ENCODE measurements at regions not wholly inside any gene's neighbourhood (a gene's known extent, or its start where the extent isn't known, plus 50 kb on each side); places are given as distances from the start of the nearest gene placed in this dataset.
"Not testable (repeated sequence)": the region's sequence is repeated elsewhere in the genome, so short reads cannot be mapped to it uniquely, and the experiment has no call there.

- no peak for TF ChIP-seq CTCF (IDR thresholded peaks at IDR 0.05; ENCODE audit: borderline replicate concordance, control extremely low read depth, extremely low read depth, insufficient read depth, missing control alignments)
- in situ Hi-C loops (cut with MboI; ENCODE audit: low sequenced_read_pairs, unreplicated experiment) = no loop called here
- no peak for DNase-seq (ENCODE audit: low spot score)
These were observed 72.8 kb upstream of the RBM19 start for GRCh38 chr12:114038962-114039361.

- no peak for TF ChIP-seq CTCF (IDR thresholded peaks at IDR 0.05; ENCODE audit: borderline replicate concordance, control extremely low read depth, extremely low read depth, insufficient read depth, missing control alignments)
- in situ Hi-C loops (cut with MboI; ENCODE audit: low sequenced_read_pairs, unreplicated experiment) = no loop called here
- no peak for DNase-seq (ENCODE audit: low spot score)
These were observed 66.7 kb upstream of the RBM19 start for GRCh38 chr12:114032801-114033200.

GRCh38 chr12:114030451-114030850 is 64.3 kb upstream of the RBM19 start:
- no peak for TF ChIP-seq CTCF (IDR thresholded peaks at IDR 0.05; ENCODE audit: borderline replicate concordance, control extremely low read depth, extremely low read depth, insufficient read depth, missing control alignments)
- in situ Hi-C loops (cut with MboI; ENCODE audit: low sequenced_read_pairs, unreplicated experiment) = no loop called here

GRCh38 chr12:114026805-114027204 is 60.7 kb upstream of the RBM19 start:
- DNase-seq (ENCODE audit: low spot score) = no peak
- in situ Hi-C loops (cut with MboI; ENCODE audit: low sequenced_read_pairs, unreplicated experiment) = no loop called here
- TF ChIP-seq CTCF (IDR thresholded peaks at IDR 0.05; ENCODE audit: borderline replicate concordance, control extremely low read depth, extremely low read depth, insufficient read depth, missing control alignments) = no peak

More at GRCh38 chr12:114030451-114030850, 64.3 kb upstream of the RBM19 start:
- no peak for DNase-seq (ENCODE audit: low spot score)

GRCh38 chr12:114025935-114026334 is 59.8 kb upstream of the RBM19 start:
- DNase-seq (ENCODE audit: low spot score) = no peak
- in situ Hi-C loops (cut with MboI; ENCODE audit: low sequenced_read_pairs, unreplicated experiment) = no loop called here
- TF ChIP-seq CTCF (IDR thresholded peaks at IDR 0.05; ENCODE audit: borderline replicate concordance, control extremely low read depth, extremely low read depth, insufficient read depth, missing control alignments) = no peak

GRCh38 chr12:114022081-114022480 is 56.0 kb upstream of the RBM19 start:
- DNase-seq (ENCODE audit: low spot score); in situ Hi-C loops (cut with MboI; ENCODE audit: low sequenced_read_pairs, unreplicated experiment): not testable (repeated sequence)

- DNase-seq (ENCODE audit: low spot score) = no peak
- TF ChIP-seq CTCF (IDR thresholded peaks at IDR 0.05; ENCODE audit: borderline replicate concordance, control extremely low read depth, extremely low read depth, insufficient read depth, missing control alignments) = no peak
- in situ Hi-C loops (cut with MboI; ENCODE audit: low sequenced_read_pairs, unreplicated experiment) = no loop called here
These were observed 52.5 kb upstream of the RBM19 start for GRCh38 chr12:114018669-114019068.
